ENCODE measurements at regions not wholly inside any gene's neighbourhood (a gene's known extent, or its start where the extent isn't known, plus 50 kb on each side); places are given as distances from the start of the nearest gene placed in this dataset.

DNA sequence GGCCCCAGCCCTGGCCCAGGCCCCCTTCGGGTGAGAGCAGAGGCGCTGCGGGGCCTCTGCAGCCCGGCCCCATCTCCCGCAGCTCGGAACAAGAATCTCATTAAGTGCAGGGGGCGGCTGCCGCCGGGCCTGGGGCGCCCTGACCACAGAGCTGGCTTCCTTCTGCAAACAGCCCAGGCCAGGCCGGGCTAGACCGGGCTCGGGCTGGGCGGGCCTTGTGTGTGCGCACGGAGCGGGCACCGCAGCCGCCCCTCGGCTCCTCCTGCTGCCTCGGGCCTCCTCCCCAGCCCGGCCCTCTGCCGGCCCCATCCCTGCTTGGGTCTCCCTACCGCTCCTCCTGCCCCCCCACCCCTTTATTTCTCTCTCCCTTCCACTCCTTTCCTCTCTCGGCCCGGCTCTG lies 83.3 kb downstream of the EFNB1 start:
- TF ChIP-seq POLR2A (IDR thresholded peaks at IDR 0.05) (no peak), CTCF (IDR thresholded peaks at IDR 0.05) (no peak)

Data from testis (tissue), 2 donors.